ENCODE measurements at regions not wholly inside any gene's neighbourhood (a gene's known extent, or its start where the extent isn't known, plus 50 kb on each side); places are given as distances from the start of the nearest gene placed in this dataset.

- Histone ChIP-seq H3K27me3 (ENCODE audit: control insufficient read depth, insufficient read depth, low read length) (no peaks in the 10 kb centered on the region), H3K36me3 (ENCODE audit: control insufficient read depth, insufficient read depth, low read length) (no peaks in the 10 kb centered on the region), H3K9me3 (ENCODE audit: control insufficient read depth, low read length) (no peaks in the 10 kb centered on the region), H3K9ac (ENCODE audit: low read length) (no peak overlapping the region), H3K4me1 (ENCODE audit: control insufficient read depth, insufficient read depth, low read length) (no peaks in the 10 kb centered on the region), H3K4me3 (ENCODE audit: low read length) (no peak overlapping the region)
These were observed 128.5 kb upstream of the TNS3 start for GRCh38 chr7:47710201-47710935.

- Histone ChIP-seq H3K9me3 (ENCODE audit: control insufficient read depth, low read length) (no peaks in the 10 kb centered on the region), H3K36me3 (ENCODE audit: control insufficient read depth, insufficient read depth, low read length) (no peaks in the 10 kb centered on the region), H3K27me3 (ENCODE audit: control insufficient read depth, insufficient read depth, low read length) (no peaks in the 10 kb centered on the region), H3K9ac (ENCODE audit: low read length) (no peak overlapping the region), H3K4me3 (ENCODE audit: low read length) (no peak overlapping the region), H3K4me1 (ENCODE audit: control insufficient read depth, insufficient read depth, low read length) (no peaks in the 10 kb centered on the region)
These were observed 127.5 kb upstream of the TNS3 start for GRCh38 chr7:47709451-47709850.

GRCh38 chr7:47709051-47709450, 127.1 kb upstream of the TNS3 start:
- Histone ChIP-seq H3K27me3 (ENCODE audit: control insufficient read depth, insufficient read depth, low read length) (no peaks in the 10 kb centered on the region), H3K4me1 (ENCODE audit: control insufficient read depth, insufficient read depth, low read length) (no peaks in the 10 kb centered on the region), H3K9ac (ENCODE audit: low read length) (no peak overlapping the region), H3K36me3 (ENCODE audit: control insufficient read depth, insufficient read depth, low read length) (no peaks in the 10 kb centered on the region), H3K4me3 (ENCODE audit: low read length) (no peak overlapping the region), H3K9me3 (ENCODE audit: control insufficient read depth, low read length) (no peaks in the 10 kb centered on the region)

GRCh38 chr7:47707583-47707982, 125.7 kb upstream of the TNS3 start:
- H3K36me3 ChIP-seq (ENCODE audit: control insufficient read depth, insufficient read depth, low read length): no peaks in the 10 kb centered on the region
- H3K4me1 ChIP-seq (ENCODE audit: control insufficient read depth, insufficient read depth, low read length): no peaks in the 10 kb centered on the region
- H3K27me3 ChIP-seq (ENCODE audit: control insufficient read depth, insufficient read depth, low read length): no peaks in the 10 kb centered on the region
- no peak overlapping the region for H3K9ac ChIP-seq (ENCODE audit: low read length)
- no peaks in the 10 kb centered on the region for H3K9me3 ChIP-seq (ENCODE audit: control insufficient read depth, low read length)
- H3K4me3 ChIP-seq (ENCODE audit: low read length): no peak overlapping the region

GRCh38 chr7:47704936-47705335, 123.0 kb upstream of the TNS3 start:
- no peaks in the 10 kb centered on the region for H3K9me3 ChIP-seq (ENCODE audit: control insufficient read depth, low read length)
- no peaks in the 10 kb centered on the region for H3K27me3 ChIP-seq (ENCODE audit: control insufficient read depth, insufficient read depth, low read length)

GRCh38 chr7:47702080-47702479, 120.2 kb upstream of the TNS3 start:
- no peaks in the 10 kb centered on the region for H3K9me3 ChIP-seq (ENCODE audit: control insufficient read depth, low read length)
- no peaks in the 10 kb centered on the region for H3K4me1 ChIP-seq (ENCODE audit: control insufficient read depth, insufficient read depth, low read length)
- no peak overlapping the region for H3K9ac ChIP-seq (ENCODE audit: low read length)
- no peaks in the 10 kb centered on the region for H3K36me3 ChIP-seq (ENCODE audit: control insufficient read depth, insufficient read depth, low read length)
- no peak overlapping the region for H3K4me3 ChIP-seq (ENCODE audit: low read length)
- peaks cover 4% of the 10 kb centered on the region for H3K27me3 ChIP-seq (ENCODE audit: control insufficient read depth, insufficient read depth, low read length)

More at GRCh38 chr7:47704936-47705335, 123.0 kb upstream of the TNS3 start:
- no peak overlapping the region for H3K4me3 ChIP-seq (ENCODE audit: low read length)
- H3K9ac ChIP-seq (ENCODE audit: low read length): no peak overlapping the region
- H3K4me1 ChIP-seq (ENCODE audit: control insufficient read depth, insufficient read depth, low read length): no peaks in the 10 kb centered on the region
- H3K36me3 ChIP-seq (ENCODE audit: control insufficient read depth, insufficient read depth, low read length): no peaks in the 10 kb centered on the region

- H3K4me1 ChIP-seq (ENCODE audit: control insufficient read depth, insufficient read depth, low read length): no peaks in the 10 kb centered on the region
- no peaks in the 10 kb centered on the region for H3K36me3 ChIP-seq (ENCODE audit: control insufficient read depth, insufficient read depth, low read length)
- peaks cover 4% of the 10 kb centered on the region for H3K27me3 ChIP-seq (ENCODE audit: control insufficient read depth, insufficient read depth, low read length)
- no peak overlapping the region for H3K9ac ChIP-seq (ENCODE audit: low read length)
- H3K9me3 ChIP-seq (ENCODE audit: control insufficient read depth, low read length): no peaks in the 10 kb centered on the region
- no peak overlapping the region for H3K4me3 ChIP-seq (ENCODE audit: low read length)
These were observed 116.5 kb upstream of the TNS3 start for GRCh38 chr7:47698386-47698785.

GRCh38 chr7:47697543-47697942, 115.6 kb upstream of the TNS3 start:
- Histone ChIP-seq H3K9me3 (ENCODE audit: control insufficient read depth, low read length) (no peaks in the 10 kb centered on the region), H3K4me1 (ENCODE audit: control insufficient read depth, insufficient read depth, low read length) (no peaks in the 10 kb centered on the region), H3K36me3 (ENCODE audit: control insufficient read depth, insufficient read depth, low read length) (no peaks in the 10 kb centered on the region), H3K9ac (ENCODE audit: low read length) (no peak overlapping the region), H3K27me3 (ENCODE audit: control insufficient read depth, insufficient read depth, low read length) (peaks cover 4% of the 10 kb centered on the region), H3K4me3 (ENCODE audit: low read length) (no peak overlapping the region)

GRCh38 chr7:47696152-47696710, 114.3 kb upstream of the TNS3 start:
- Histone ChIP-seq H3K9ac (ENCODE audit: low read length) (no peak overlapping the region), H3K36me3 (ENCODE audit: control insufficient read depth, insufficient read depth, low read length) (no peaks in the 10 kb centered on the region), H3K27me3 (ENCODE audit: control insufficient read depth, insufficient read depth, low read length) (peaks cover 4% of the 10 kb centered on the region), H3K9me3 (ENCODE audit: control insufficient read depth, low read length) (no peaks in the 10 kb centered on the region), H3K4me3 (ENCODE audit: low read length) (no peak overlapping the region), H3K4me1 (ENCODE audit: control insufficient read depth, insufficient read depth, low read length) (no peaks in the 10 kb centered on the region)

- Histone ChIP-seq H3K36me3 (ENCODE audit: control insufficient read depth, insufficient read depth, low read length) (no peaks in the 10 kb centered on the region), H3K27me3 (ENCODE audit: control insufficient read depth, insufficient read depth, low read length) (peaks cover under 1% of the 10 kb centered on the region), H3K4me3 (ENCODE audit: low read length) (no peak overlapping the region), H3K9ac (ENCODE audit: low read length) (no peak overlapping the region), H3K9me3 (ENCODE audit: control insufficient read depth, low read length) (no peaks in the 10 kb centered on the region), H3K4me1 (ENCODE audit: control insufficient read depth, insufficient read depth, low read length) (no peaks in the 10 kb centered on the region)
These were observed 111.3 kb upstream of the TNS3 start for GRCh38 chr7:47693216-47693615.

GRCh38 chr7:47691988-47692387, 110.1 kb upstream of the TNS3 start:
- Histone ChIP-seq H3K9me3 (ENCODE audit: control insufficient read depth, low read length) (no peaks in the 10 kb centered on the region), H3K36me3 (ENCODE audit: control insufficient read depth, insufficient read depth, low read length) (no peaks in the 10 kb centered on the region), H3K4me3 (ENCODE audit: low read length) (no peak overlapping the region), H3K9ac (ENCODE audit: low read length) (no peak overlapping the region), H3K27me3 (ENCODE audit: control insufficient read depth, insufficient read depth, low read length) (no peaks in the 10 kb centered on the region), H3K4me1 (ENCODE audit: control insufficient read depth, insufficient read depth, low read length) (no peaks in the 10 kb centered on the region)

GRCh38 chr7:47690902-47691558, 109.1 kb upstream of the TNS3 start:
- Histone ChIP-seq H3K4me1 (ENCODE audit: control insufficient read depth, insufficient read depth, low read length) (no peaks in the 10 kb centered on the region), H3K27me3 (ENCODE audit: control insufficient read depth, insufficient read depth, low read length) (no peaks in the 10 kb centered on the region), H3K4me3 (ENCODE audit: low read length) (no peak overlapping the region), H3K9me3 (ENCODE audit: control insufficient read depth, low read length) (no peaks in the 10 kb centered on the region), H3K9ac (ENCODE audit: low read length) (no peak overlapping the region), H3K36me3 (ENCODE audit: control insufficient read depth, insufficient read depth, low read length) (no peaks in the 10 kb centered on the region)
